B cell (primary cell): ENCODE measurements at regions not wholly inside any gene's neighbourhood (a gene's known extent, or its start where the extent isn't known, plus 50 kb on each side); places are given as distances from the start of the nearest gene placed in this dataset.

Source experiments
- CTCF ChIP-seq: fragments of 200-600 bp; IDR thresholded peaks from one replicate; pipeline ENCODE4 v1.8.0; 2022; ENCODE audit warnings: antibody characterized with exemption, mild to moderate bottlenecking
- EZH2 ChIP-seq: IDR thresholded peaks from 2 replicates; pipeline ENCODE4 v1.6.1; 2012; ENCODE audit warnings: borderline replicate concordance, low read depth, mild to moderate bottlenecking, moderate library complexity, low read length; ENCODE audit not compliant: insufficient read depth, poor library complexity, severe bottlenecking

- TF ChIP-seq EZH2 (no peak), CTCF (no peak)
These were observed 53.6 kb upstream of the SLC1A3 start for GRCh38 chr5:36552651-36553393.
